ENCODE measurements at regions not wholly inside any gene's neighbourhood (a gene's known extent, or its start where the extent isn't known, plus 50 kb on each side); places are given as distances from the start of the nearest gene placed in this dataset.

DNA sequence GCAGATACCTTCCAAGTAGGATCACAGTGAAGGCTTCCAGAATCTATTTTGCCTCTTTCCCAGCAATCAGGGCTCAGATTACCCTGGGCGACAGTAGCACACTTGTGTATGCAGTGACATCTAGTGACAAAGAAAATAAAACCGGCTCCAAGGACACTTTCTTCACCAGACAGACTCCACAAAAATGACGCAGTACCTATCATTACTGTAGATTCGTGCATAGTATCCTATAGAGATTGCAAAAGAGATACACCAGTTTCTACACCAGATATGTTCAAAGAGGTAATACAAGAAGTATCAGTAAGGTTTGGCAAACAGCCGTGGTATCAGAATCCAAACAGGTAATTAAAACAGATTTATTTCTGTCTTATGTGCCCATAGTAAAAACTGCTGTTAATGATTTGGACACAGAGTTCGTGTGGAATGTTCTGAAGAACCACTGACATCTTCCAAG, 600.4 kb upstream of the JAG1 start (continued):
- TF ChIP-seq, protein P1, sequence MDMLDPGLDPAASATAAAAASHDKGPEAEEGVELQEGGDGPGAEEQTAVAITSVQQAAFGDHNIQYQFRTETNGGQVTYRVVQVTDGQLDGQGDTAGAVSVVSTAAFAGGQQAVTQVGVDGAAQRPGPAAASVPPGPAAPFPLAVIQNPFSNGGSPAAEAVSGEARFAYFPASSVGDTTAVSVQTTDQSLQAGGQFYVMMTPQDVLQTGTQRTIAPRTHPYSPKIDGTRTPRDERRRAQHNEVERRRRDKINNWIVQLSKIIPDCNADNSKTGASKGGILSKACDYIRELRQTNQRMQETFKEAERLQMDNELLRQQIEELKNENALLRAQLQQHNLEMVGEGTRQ (IDR thresholded peaks at IDR 0.05; ENCODE audit: low read depth, low read length): no peak
- TF ChIP-seq, protein P1 (CRISPR knock-in tag; IDR thresholded peaks at IDR 0.05; ENCODE audit: borderline replicate concordance): no peak
- TF ChIP-seq ATF1 (CRISPR knock-in tag; IDR thresholded peaks at IDR 0.05) (no peak), HNRNPK (IDR thresholded peaks at IDR 0.05; ENCODE audit: low read depth, low read length, poor library complexity, severe bottlenecking) (no peak), SIX4 (CRISPR knock-in tag; IDR thresholded peaks at IDR 0.05) (peak; percentile 86), ZNF766 (CRISPR knock-in tag; IDR thresholded peaks at IDR 0.05; ENCODE audit: borderline replicate concordance) (no peak), ZNF720 (CRISPR knock-in tag; IDR thresholded peaks at IDR 0.05) (no peak), SATB2 (CRISPR knock-in tag; IDR thresholded peaks at IDR 0.05) (no peak), ZNF350 (CRISPR knock-in tag; IDR thresholded peaks at IDR 0.05; ENCODE audit: borderline replicate concordance, low read depth) (no peak)
- TF ChIP-seq, protein P2, sequence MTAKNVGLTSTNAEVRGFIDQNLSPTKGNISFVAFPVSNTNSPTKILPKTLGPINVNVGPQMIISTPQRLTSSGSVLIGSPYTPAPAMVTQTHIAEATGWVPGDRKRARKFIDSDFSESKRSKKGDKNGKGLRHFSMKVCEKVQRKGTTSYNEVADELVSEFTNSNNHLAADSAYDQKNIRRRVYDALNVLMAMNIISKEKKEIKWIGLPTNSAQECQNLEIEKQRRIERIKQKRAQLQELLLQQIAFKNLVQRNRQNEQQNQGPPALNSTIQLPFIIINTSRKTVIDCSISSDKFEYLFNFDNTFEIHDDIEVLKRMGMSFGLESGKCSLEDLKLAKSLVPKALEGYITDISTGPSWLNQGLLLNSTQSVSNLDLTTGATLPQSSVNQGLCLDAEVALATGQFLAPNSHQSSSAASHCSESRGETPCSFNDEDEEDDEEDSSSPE (CRISPR knock-in tag; IDR thresholded peaks at IDR 0.05): no peak
- TF ChIP-seq, protein P3, sequence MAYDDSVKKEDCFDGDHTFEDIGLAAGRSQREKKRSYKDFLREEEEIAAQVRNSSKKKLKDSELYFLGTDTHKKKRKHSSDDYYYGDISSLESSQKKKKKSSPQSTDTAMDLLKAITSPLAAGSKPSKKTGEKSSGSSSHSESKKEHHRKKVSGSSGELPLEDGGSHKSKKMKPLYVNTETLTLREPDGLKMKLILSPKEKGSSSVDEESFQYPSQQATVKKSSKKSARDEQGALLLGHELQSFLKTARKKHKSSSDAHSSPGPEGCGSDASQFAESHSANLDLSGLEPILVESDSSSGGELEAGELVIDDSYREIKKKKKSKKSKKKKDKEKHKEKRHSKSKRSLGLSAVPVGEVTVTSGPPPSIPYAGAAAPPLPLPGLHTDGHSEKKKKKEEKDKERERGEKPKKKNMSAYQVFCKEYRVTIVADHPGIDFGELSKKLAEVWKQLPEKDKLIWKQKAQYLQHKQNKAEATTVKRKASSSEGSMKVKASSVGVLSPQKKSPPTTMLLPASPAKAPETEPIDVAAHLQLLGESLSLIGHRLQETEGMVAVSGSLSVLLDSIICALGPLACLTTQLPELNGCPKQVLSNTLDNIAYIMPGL (CRISPR knock-in tag; IDR thresholded peaks at IDR 0.05; ENCODE audit: borderline replicate concordance in 1 of 2, low read depth in 1 of 2): 0 out of 4 replicates have a peak, but pooled peaks of 1 of the 2 experiments have one; percentile 30
- TF ChIP-seq, protein P4, sequence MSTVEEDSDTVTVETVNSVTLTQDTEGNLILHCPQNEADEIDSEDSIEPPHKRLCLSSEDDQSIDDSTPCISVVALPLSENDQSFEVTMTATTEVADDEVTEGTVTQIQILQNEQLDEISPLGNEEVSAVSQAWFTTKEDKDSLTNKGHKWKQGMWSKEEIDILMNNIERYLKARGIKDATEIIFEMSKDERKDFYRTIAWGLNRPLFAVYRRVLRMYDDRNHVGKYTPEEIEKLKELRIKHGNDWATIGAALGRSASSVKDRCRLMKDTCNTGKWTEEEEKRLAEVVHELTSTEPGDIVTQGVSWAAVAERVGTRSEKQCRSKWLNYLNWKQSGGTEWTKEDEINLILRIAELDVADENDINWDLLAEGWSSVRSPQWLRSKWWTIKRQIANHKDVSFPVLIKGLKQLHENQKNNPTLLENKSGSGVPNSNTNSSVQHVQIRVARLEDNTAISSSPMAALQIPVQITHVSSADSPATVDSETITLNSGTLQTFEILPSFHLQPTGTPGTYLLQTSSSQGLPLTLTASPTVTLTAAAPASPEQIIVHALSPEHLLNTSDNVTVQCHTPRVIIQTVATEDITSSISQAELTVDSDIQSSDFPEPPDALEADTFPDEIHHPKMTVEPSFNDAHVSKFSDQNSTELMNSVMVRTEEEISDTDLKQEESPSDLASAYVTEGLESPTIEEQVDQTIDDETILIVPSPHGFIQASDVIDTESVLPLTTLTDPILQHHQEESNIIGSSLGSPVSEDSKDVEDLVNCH (CRISPR knock-in tag; IDR thresholded peaks at IDR 0.05): no peak
